ENCODE measurements at regions not wholly inside any gene's neighbourhood (a gene's known extent, or its start where the extent isn't known, plus 50 kb on each side); places are given as distances from the start of the nearest gene placed in this dataset.

GRCh38 chr11:116586392-116586791 is 186.4 kb downstream of the BUD13 start:
- no peak for ATAC-seq
- Histone ChIP-seq H3K9me3 (no peaks in the 10 kb centered on the region), H3K36me3 (replicated peaks in 1 of 2; ENCODE audit: insufficient read depth in 1 of 2, low read depth in 2 of 2) (no peaks in the 10 kb centered on the region), H3K4me3 (no peak overlapping the region), H3K27ac (no peak overlapping the region), H3K4me1 (no peaks in the 10 kb centered on the region), H3K27me3 (no peaks in the 10 kb centered on the region)
- TF ChIP-seq CTCF (IDR thresholded peaks at IDR 0.05), result no peak
- WGBS, 2 donors, result 63 to 86% methylated on average over 6 of the region's 6 CpGs
- intact Hi-C loops (cut with DNase I), result no loop called here
- no peak for DNase-seq

GRCh38 chr11:116582571-116582970 is 190.2 kb downstream of the BUD13 start:
- Histone ChIP-seq H3K27me3 (peaks cover 0 to 12% of the 10 kb centered on the region in 2 donors), H3K4me3 (no peak overlapping the region), H3K4me1 (peaks cover 8% of the 10 kb centered on the region), H3K27ac (no peak overlapping the region), H3K36me3 (replicated peaks in 1 of 2; ENCODE audit: insufficient read depth in 1 of 2, low read depth in 2 of 2) (no peaks in the 10 kb centered on the region), H3K9me3 (no peaks in the 10 kb centered on the region)
- 59 to 68% methylated on average over 6 to 8 of the region's 8 CpGs for WGBS, 2 donors
- ATAC-seq (no peak), DNase-seq (no peak)
- intact Hi-C loops (cut with DNase I), result no loop called here
- no peak for TF ChIP-seq POLR2A (IDR thresholded peaks at IDR 0.05)
- TF ChIP-seq CTCF (IDR thresholded peaks at IDR 0.05), result no peak

GRCh38 chr11:116581349-116581748 is 191.4 kb downstream of the BUD13 start:
- Histone ChIP-seq H3K4me1 (peaks cover 8% of the 10 kb centered on the region), H3K4me3 (no peak overlapping the region), H3K27ac (no peak overlapping the region), H3K9me3 (no peaks in the 10 kb centered on the region), H3K27me3 (peaks cover 0 to 12% of the 10 kb centered on the region in 2 donors), H3K36me3 (replicated peaks in 1 of 2; ENCODE audit: insufficient read depth in 1 of 2, low read depth in 2 of 2) (no peaks in the 10 kb centered on the region)
- WGBS, 2 donors, result 25 to 49% methylated on average over 6 to 13 of the region's 13 CpGs
- intact Hi-C loops (cut with DNase I), result no loop called here
- DNase-seq (no peak), ATAC-seq (no peak)
- TF ChIP-seq POLR2A (IDR thresholded peaks at IDR 0.05) (no peak), CTCF (IDR thresholded peaks at IDR 0.05) (no peak)

- Histone ChIP-seq H3K36me3 (replicated peaks in 1 of 2; ENCODE audit: insufficient read depth in 1 of 2, low read depth in 2 of 2) (no peaks in the 10 kb centered on the region), H3K4me1 (peaks cover 8% of the 10 kb centered on the region), H3K9me3 (no peaks in the 10 kb centered on the region), H3K27ac (no peak overlapping the region), H3K4me3 (no peak overlapping the region), H3K27me3 (peaks cover 0 to 12% of the 10 kb centered on the region in 2 donors)
- DNase-seq (no peak), ATAC-seq (no peak)
- 3% methylated on average over 38 of the region's 38 CpGs; no CpG with 5 or more reads in 1 of the 2 donors for WGBS, 2 donors
- TF ChIP-seq POLR2A (IDR thresholded peaks at IDR 0.05) (no peak), CTCF (IDR thresholded peaks at IDR 0.05) (no peak)
- intact Hi-C loops (cut with DNase I), result no loop called here
Observed at GRCh38 chr11:116580799-116581198, 192.0 kb downstream of the BUD13 start.

GRCh38 chr11:116579857-116580727 is 192.7 kb downstream of the BUD13 start:
- no peaks in the 10 kb centered on the region for H3K9me3 ChIP-seq
- ATAC-seq (no peak), DNase-seq (no peak)
- peaks cover 0 to 12% of the 10 kb centered on the region in 2 donors for H3K27me3 ChIP-seq
- H3K4me3 ChIP-seq, result no peak overlapping the region
- TF ChIP-seq CTCF (IDR thresholded peaks at IDR 0.05) (no peak), POLR2A (IDR thresholded peaks at IDR 0.05) (no peak)
- H3K4me1 ChIP-seq, result peaks cover 8% of the 10 kb centered on the region
- no peaks in the 10 kb centered on the region for H3K36me3 ChIP-seq (replicated peaks in 1 of 2; ENCODE audit: insufficient read depth in 1 of 2, low read depth in 2 of 2)
- no peak overlapping the region for H3K27ac ChIP-seq
- WGBS, 2 donors, result 1 to 2% methylated on average over 18 to 69 of the region's 76 CpGs
- intact Hi-C loops (cut with DNase I), result no loop called here
